Activated CD8-positive, alpha-beta memory T cell treated with anti-CD3 and anti-CD28 coated beads for 36 hours (primary cell): ENCODE measurements at regions not wholly inside any gene's neighbourhood (a gene's known extent, or its start where the extent isn't known, plus 50 kb on each side); places are given as distances from the start of the nearest gene placed in this dataset.

Source experiments
- CTCF ChIA-PET: fragments of 350-600 bp; sonication (Branson Sonifier 250); formaldehyde crosslinking; loops from one replicate; lab custom pipeline; 2021; ENCODE audit warnings: antibody characterized with exemption; lab: Charles Lee
- POLR2A ChIA-PET: fragments of 350-600 bp; sonication (Branson Sonifier 250); formaldehyde crosslinking; loops from one replicate; lab custom pipeline; 2021; ENCODE audit warnings: antibody characterized with exemption; lab: Charles Lee

DNA sequence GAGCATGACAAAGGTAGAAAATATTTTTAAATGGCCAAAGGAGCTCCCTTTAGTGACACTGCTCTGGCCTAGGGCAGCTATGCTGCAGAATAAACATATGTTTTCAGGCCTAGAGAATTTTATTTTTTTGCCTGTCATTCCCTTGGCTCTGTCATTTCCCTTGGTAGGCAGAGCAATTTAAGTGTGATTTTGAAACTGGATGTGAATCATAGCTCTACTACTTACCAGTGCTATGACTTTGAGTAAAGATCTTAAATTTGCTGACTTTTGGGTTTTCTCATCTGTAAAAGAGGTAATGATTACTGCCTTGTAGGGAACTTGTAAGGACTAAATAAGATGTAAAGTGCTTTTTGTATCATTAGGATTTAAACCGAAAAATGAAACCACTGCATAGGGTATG is 189.0 kb upstream of the ZRANB2 start:
- CTCF ChIA-PET = no interaction called here
- POLR2A ChIA-PET = no interaction called here

DNA sequence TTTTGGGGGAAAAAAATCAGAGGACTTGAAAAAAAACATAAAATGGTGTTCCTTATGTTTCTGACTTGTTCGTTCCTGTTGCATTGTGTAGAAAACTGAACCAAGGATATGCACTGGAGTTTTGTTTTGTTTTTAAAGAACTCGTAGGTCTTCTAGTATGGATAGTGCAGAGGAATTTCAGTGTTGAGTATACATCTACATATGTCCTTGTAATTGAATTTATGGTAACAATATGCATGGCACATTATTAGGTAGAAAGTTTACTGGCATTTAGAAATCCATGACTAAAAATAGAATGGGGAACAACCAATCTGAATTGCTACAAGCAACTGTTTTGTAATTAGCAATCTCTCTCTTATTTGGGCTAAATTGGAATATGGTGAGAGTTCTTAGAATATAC is 188.3 kb upstream of the ZRANB2 start:
- POLR2A ChIA-PET = no interaction called here

DNA sequence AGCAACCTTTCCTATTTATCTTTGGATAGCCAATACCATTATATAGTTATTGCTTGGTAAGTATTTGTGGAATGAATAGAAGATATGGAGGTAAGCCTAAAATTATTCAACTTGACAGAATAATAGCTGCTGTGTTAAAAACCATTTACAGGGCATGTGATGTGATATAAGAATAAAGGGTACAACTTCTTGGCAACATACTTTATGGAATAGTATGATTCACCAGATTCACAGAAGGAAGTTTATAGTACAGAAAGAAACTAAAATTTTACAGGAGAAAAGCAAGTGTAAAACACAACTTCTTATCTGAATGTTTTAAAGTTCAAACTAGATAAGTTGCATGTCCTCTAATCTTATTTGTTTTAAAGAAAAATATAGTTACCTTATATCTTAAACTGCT is 186.4 kb upstream of the ZRANB2 start:
- POLR2A ChIA-PET = no interaction called here
- CTCF ChIA-PET = no interaction called here

More for the DNA sequence above, 188.3 kb upstream of the ZRANB2 start:
- CTCF ChIA-PET = no interaction called here

DNA sequence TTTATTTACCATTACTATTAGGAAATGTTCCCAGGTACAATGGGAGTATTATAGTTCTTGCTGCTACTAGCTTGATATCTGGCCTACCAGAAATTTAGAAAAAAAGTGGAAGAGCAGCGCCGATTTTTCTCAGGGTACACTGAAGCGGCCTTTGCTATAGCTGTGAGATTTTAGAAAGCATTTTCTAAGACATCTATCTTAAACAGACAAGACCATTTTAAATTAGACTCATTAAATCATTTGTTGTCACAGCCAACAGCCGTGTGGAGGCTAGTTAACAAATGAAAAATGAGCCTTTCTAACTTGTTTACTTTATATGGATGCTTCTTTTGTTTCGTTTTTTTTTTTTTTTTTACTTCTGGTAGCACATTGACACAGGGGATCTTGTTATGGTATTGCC is 183.2 kb upstream of the ZRANB2 start:
- POLR2A ChIA-PET = no interaction called here
- CTCF ChIA-PET = no interaction called here

DNA sequence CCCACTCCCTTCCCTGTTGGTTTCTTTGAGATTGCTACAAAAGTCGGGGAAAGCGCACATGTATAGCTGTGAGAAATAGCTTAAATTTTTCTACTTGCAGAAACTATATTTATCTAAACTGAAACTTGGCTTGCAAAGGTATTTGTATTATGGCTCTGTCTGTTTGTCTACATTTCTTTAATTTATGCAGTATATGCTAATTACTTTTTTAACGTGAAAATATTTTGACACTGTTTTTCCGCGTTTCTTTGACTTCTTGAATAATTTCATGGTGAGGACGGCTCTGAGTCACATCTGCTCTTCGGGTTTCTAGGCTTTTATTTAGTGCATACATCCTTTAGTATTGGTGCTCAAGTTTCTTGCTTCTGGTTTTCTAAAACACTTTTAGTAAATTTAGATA is 182.1 kb upstream of the ZRANB2 start:
- POLR2A ChIA-PET = no interaction called here

DNA sequence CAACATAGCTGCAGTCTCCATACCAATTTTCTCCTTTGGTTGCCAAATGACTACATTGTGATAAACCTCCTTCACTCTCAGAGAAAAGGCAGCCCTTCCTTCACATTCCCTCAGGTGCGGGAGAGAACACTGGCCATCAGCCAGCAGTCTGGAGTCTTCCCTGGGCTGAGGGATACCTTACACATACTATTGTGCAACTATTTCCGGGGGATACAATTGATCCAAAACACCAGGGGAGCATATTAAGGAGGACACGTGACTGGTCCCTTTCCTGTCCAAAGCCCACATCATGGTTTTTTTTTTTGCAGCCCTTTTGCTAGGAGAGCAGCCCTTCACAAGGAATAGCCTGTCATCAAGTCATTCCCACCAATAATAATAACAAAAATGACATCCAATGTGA is 172.1 kb upstream of the ZRANB2 start:
- POLR2A ChIA-PET = no interaction called here
- CTCF ChIA-PET = no interaction called here

More for the DNA sequence above, 182.1 kb upstream of the ZRANB2 start:
- CTCF ChIA-PET = no interaction called here

DNA sequence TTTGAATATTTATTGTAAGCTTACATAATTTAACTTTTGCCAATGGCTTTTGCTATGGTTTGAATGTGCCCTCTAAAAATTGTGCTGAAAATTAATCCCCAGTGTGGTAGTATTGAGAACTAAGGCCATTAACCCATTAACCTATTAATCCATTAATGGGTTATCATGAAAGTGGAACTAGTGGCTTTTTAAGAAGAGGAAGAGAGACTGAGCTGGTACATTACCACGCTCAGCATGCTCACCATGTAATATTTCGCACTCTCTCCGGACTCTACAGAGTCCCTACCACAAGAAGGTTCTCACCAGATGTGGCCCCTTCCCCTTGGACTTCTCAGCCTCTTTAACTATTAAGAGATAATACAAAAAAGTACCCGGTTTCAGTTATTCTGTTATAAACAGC is 164.4 kb upstream of the ZRANB2 start:
- POLR2A ChIA-PET = no interaction called here
- CTCF ChIA-PET = no interaction called here

DNA sequence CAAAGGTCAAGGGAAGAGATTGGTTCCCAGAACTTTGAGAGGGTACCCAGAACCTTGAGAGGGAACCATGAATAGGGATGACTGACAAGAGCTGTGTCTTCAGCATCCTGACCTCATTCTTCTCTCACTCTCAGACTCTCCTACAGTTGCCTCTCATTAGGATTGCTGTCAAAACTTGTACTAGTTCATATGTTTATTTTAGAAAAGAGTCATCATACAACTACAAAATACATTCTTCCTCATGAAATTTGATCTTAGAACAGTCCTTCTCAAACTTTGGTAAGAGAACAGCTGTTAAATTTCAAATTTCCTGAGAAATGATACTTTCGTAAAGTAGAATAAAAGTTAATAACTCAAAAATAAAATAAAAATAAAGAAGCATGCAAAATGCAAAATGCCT is 161.4 kb upstream of the ZRANB2 start:
- ChIA-PET CTCF (no interaction called here), POLR2A (no interaction called here)

DNA sequence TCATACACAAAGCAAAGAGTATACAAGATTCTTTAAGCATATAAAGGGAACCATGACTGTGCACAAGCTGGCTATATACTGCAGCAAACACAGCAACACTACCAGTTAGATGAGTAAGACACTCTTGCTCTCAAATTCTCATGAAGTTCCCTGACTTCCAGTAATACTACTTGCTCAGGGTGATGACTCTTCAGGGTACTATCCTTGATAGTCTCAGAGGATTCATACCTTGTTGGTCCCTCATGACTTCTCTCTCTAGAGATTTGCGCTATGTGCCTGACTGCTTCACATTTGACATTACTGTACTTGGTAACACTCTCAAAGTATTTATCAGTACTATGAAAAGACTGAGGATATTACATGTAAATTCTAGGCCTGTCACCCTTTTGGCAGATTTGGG is 159.8 kb upstream of the ZRANB2 start:
- POLR2A ChIA-PET = no interaction called here
- CTCF ChIA-PET = no interaction called here

DNA sequence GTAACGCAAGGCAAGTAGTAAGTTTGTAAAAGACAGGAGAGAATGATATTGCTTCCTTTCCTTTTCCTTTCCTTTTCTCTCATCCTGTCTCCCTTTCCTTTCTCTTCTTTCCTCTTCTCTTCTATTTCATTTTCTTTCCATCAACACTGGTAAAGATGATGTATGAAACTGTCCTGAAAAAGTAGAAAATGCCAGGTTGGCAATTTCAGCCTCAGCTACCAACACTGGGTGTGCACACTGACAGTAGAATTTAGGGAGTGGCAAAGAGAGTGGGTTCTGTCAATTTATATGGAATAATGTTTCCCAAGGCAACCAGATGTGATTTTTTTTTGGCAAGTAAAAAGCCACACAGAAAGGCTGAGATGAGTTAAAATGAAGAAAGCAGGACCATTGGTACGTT is 155.7 kb upstream of the ZRANB2 start:
- ChIA-PET POLR2A (no interaction called here), CTCF (no interaction called here)

DNA sequence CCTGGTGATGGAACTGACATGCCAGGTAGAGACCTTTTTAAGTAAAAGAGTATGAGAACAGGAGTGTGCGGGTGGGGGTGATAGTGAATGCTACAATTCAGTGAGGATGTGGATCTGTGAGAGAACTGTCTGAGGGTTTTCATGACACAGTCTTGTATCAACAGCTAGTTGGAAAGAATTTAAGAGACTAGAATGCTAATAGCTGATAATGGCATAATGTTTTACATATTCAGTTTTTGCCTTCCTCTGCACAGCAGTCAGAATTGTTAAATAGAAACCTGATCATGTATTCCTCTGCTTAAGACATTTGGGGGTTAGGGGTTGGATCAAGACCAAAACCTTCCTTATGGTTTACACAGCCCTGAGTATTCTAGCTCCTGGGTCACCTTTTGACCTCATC is 152.8 kb upstream of the ZRANB2 start:
- POLR2A ChIA-PET = no interaction called here
- CTCF ChIA-PET = interaction anchor here (0.7 kb wide), 1 partner anchor 536 kb away, joined by 3 read pairs; no protein-coding TSS in a partner anchor

DNA sequence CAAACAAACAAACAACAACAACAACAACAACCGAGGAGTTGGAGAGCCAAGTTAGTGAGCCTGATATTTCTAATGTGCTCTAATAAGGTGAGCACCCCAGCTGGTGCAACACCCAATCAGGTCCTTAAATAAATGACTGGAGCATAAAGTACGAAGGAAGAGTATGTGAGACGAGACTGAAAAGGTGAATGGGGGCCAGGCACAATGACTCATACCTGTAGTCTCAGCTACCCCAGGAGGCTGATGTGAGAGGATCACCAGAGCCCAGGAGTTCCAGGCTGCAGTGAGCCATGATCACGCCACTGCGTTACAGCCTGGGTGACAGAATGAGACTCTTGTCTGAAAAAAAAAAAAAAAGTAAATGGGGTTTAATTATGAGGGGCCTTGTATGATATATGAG is 152.0 kb upstream of the ZRANB2 start:
- ChIA-PET CTCF (interaction anchor here (0.7 kb wide), 1 partner anchor 537 kb away, joined by 3 read pairs; no protein-coding TSS in a partner anchor), POLR2A (no interaction called here)

DNA sequence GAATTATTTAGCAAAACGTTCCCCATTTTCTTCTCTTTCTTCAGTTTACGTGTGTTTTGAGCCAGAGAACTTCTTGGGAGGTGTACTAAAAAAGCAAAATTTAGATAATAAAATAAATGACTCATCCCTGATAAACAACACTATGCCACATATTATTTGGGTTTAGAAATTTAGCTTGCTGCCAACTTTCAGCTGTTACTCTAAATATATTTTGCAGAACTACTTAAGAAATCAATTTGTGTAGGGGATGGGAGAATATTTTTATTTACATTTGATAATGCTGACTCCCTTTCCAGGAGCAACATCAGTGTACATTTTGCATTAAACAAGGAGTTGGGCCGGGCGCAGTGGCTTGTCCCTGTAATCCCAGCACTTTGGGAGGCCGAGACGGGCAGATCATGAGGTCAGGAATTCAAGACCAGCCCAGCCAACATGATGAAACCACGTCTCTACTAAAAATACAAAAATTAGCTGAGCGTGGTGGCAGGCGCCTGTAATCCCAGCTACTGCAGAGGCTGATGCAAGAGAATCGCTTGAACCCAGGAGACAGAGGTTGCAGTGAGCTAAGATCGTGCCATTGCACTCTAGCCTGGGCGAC is 151.4 kb upstream of the ZRANB2 start:
- CTCF ChIA-PET = no interaction called here
- POLR2A ChIA-PET = no interaction called here

DNA sequence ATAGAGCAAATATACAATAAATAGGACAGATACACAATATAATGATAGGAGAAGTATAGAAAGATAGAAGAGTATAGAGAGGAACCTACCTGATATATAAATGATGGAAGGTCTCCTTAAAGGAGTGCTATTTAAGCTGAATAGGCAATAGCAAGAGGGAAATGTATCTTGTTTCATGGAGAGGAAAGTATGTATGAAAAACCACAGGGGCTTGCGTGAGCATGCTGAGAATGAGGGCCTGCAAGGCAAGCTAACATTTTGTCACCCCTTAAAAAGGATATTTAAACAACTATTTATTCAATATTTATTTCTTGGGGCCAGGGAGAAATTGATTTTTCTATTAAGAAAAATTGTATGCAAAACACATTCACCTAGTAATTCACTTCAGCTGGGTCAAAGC is 150.9 kb upstream of the ZRANB2 start:
- ChIA-PET POLR2A (no interaction called here), CTCF (no interaction called here)

DNA sequence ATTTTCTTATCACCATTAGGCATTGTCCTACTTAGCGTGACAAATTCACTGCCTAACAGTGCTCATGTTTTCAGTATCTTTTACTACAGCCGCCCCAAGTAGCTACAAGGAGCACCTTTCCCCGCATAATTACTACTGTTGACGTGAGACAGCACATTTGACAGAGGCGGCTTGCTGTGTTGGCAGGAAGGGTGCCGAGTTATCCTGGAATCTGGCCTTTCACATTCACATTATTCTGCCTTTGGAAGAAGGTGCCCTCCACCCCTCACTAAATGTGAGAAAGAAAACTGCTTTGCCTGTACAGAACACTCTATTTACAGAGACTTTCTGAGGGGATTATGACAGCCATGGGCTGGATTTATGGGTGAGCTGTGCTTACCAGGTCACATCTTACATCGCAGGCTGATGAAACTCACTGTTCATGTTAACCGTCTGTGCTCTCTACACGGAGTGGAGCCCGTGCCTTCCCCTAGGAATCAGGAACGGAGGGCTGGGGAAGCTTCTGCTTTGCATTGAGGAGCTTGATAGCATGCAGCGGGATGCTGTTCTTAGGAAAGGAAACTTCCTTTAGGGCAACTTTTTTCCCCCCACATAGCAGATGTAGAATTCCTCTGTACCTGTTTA is 148.0 kb upstream of the ZRANB2 start:
- ChIA-PET POLR2A (no interaction called here), CTCF (no interaction called here)

DNA sequence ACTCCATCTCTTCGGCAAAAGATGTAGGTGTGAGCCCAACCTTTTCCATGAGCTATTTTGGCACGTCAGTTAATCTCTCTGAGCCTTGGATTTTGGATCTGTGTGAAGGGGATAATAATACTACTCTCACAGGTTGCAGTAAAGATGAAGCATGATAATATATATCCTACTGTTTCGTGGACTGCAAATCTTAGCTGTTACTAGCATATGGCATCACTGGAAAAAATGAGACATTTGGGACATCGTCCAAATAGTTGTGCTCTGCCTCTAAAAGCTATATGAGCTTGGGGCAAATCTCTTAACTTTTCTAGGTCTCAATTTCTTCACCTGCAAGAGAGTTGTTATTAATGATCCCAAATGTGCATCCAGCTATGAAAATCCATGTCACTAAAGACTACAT is 147.4 kb upstream of the ZRANB2 start:
- ChIA-PET POLR2A (no interaction called here), CTCF (no interaction called here)

DNA sequence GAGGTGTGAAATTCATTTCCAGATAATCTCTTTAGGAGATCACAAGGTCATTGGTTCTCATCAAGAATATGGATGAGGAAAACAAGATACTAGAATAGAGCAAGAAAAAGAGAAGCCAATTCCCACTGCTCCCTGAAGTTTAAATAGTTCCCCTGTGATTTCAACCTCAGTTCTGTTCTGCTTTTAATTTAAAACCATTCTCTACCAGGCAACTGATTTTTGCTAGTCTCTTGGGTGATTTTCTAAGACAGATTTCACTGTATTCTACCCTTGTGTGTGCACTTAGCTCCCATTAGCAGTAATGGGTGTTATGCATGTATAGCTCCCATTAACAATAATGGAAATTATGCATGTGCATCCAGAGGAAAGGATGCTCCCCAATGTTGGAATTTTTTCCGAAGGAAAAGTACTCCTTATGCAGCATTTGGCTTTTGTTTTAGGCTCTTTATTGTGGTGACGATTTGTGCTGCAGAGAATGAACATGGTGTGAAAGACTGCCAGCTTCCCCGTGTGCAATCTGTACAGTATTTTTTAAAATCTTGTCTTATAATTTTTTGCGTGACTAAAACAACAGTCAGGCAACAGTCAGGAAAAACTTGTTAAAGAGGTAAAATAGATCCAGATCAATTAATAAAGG is 144.0 kb upstream of the ZRANB2 start:
- ChIA-PET CTCF (no interaction called here), POLR2A (no interaction called here)

DNA sequence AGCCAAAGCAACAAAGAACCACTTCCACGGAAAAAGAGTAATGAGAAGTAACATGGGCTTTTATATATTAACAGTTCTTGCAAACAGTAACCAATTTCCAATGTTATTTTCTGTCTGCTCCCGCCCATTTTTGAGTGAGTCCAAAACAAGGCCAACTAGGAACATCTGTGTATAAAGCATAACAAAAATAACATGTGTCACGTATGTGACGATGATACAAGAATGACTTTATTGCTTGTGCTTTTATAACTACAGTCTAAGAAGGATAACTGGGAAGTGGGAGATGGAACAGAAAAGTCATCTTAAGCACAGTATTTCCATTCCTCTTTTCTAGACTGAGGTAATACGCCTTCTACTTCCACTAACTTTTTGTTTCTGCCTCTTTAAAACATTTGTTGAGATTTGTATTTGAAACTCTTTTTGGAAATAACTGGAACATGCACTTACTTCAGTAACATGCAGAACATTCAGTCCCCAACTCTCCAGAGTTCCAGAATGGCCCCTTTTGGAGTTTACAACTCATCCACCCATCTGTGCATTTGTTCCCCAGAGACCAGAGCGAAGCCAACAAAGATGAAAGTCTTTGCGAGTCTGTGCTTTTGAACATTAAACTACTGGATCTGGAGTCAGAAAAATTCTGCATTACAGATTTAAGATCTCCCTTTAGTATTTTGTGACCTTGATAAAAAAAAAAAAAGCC is 143.0 kb upstream of the ZRANB2 start:
- CTCF ChIA-PET = no interaction called here
- POLR2A ChIA-PET = no interaction called here

DNA sequence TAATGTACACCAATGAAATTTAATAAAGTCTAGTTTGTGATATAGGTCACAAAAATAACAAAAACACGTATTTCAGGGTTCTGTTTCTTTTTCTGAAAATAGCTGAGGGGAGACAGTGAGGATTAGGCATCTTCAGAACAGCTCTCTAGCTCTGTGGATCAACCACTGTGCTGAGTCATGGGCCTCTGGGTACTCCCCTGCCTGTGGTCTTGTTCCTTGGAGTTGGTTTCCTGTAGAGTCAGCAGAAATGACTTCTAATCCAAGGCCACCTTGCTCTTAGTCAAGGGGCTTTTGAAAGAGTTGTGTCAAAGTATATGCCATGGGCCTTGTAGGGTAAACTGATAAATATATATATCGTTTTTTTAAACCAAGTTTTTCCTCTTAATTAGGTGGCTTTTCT is 141.8 kb upstream of the ZRANB2 start:
- ChIA-PET CTCF (no interaction called here), POLR2A (no interaction called here)

DNA sequence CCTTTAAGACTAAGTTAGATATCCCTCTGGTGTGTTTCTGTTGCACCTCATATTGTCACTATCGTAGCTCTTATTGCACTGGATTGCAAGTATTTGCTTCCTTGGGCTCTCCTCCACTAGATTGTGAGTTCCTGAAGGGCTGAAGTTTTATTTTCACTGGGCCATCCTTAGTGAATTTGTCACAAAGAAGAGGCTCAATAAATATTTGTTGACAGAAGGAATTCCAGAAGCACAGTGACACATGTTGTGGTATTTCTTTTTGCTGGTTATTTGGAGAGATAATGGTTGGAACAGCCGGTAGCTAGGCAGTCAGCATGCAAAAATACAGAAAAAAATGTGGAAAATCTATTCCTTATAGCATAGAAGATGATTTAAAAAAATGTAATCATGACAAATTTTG is 129.9 kb upstream of the ZRANB2 start:
- ChIA-PET CTCF (no interaction called here), POLR2A (no interaction called here)

DNA sequence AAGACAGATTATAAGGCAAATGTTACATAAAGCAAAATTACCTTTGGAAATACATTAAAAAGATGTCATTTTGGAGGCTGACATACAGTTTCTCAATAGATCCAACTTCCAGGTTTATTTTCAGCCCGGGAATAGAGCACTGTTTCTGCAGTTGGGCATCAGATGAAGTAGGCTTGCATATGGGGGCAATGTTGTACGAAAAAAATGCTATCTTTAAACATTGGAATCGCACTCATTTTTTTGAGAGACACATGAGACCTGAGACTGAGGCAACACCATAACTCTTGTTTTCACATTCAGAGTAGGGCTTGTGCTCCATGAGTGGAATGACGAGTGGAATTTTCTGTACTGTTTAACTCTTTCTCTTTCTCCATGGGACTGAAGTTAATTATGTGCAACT is 122.4 kb upstream of the ZRANB2 start:
- ChIA-PET POLR2A (no interaction called here), CTCF (no interaction called here)
